ENCODE measurements at regions not wholly inside any gene's neighbourhood (a gene's known extent, or its start where the extent isn't known, plus 50 kb on each side); places are given as distances from the start of the nearest gene placed in this dataset.

GRCh38 chr6:81861281-81861680 is 108.8 kb upstream of the TENT5A start:
- DNase-seq (ENCODE audit: low spot score), result no peak

GRCh38 chr6:81859884-81860283 is 107.4 kb upstream of the TENT5A start:
- DNase-seq (ENCODE audit: low spot score), result no peak

GRCh38 chr6:81857812-81858211 is 105.3 kb upstream of the TENT5A start:
- DNase-seq (ENCODE audit: low spot score), result no peak

DNA sequence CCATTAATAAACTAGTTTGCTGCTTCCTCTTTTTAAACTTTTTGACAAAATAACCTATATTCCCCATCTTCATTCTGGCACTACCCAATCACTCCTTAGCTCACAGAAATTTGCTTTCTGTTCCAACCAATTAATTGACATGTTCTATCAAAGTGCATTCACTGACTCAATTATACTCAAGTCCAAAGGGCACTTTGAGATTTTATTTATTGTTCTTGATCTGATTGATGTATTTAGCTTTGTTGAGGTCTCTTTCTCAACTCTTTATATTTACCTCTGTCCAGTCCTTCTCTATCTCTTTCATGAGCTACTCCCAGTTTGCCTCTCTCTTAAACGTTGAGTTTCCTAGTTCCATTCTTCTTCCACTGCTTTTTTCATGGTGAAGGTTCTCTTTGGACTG is 104.4 kb upstream of the TENT5A start:
- no peak for DNase-seq (ENCODE audit: low spot score)

DNA sequence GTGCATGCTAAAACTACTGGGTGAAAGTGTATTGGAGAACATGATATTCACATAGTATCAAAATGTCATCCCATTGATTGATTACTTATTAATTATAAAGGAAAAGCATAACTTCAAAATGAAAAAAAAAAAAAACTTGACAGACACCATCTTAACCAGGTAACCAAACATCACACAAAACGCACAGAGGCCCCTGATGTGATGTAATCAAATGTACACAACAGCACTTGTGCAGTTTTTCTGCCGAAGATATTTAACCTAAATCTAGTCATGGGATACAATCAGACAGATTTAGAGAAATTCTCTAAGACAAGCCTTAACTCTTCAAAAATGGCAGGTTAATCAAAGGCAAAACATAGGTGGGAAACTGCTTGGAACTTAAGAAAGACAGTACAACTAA is 102.0 kb upstream of the TENT5A start:
- DNase-seq (ENCODE audit: low spot score), result no peak

DNA sequence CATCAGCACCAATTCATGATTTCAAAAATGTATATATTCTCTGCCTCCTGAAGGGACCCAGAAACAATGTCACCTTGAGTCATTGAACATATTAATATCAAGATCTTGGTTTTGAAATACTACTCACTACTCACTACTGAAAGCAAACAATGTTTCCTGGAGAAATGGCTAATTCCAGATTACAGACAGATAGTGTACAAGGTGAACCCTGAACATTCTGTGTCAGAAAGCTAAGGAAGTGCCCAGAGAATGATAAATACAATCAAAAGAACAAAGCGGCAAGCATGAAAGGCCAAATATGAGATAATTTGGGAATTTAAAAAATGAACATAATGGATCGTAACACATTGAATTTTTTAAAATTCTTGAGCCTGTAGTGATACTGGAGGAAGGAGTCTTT is 101.5 kb upstream of the TENT5A start:
- DNase-seq (ENCODE audit: low spot score), result no peak

DNA sequence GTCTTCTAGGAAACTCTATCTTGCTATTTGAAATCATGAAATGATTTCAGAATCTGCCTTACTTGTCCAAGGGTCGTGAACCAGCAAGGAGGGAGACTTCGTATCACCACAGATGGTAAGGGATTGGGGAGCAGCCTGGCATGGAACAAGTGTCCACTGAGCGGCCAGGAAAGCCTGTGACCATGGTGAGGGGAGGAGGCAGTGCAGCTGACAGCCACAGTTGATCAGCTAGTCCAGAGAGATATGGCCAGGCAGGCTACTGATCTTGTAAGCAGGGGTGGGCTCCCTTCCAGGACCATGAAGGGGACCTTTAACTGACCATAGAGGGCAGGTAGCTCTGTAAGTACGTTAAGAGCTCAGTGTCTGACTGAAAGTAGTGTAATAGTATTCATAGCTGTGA is 96.8 kb upstream of the TENT5A start:
- no peak for DNase-seq (ENCODE audit: low spot score)

GRCh38 chr6:81847866-81848265 is 95.4 kb upstream of the TENT5A start:
- no peak for DNase-seq (ENCODE audit: low spot score)

- DNase-seq (ENCODE audit: low spot score), result no peak
Measured at GRCh38 chr6:81844686-81845085, 92.2 kb upstream of the TENT5A start.

DNA sequence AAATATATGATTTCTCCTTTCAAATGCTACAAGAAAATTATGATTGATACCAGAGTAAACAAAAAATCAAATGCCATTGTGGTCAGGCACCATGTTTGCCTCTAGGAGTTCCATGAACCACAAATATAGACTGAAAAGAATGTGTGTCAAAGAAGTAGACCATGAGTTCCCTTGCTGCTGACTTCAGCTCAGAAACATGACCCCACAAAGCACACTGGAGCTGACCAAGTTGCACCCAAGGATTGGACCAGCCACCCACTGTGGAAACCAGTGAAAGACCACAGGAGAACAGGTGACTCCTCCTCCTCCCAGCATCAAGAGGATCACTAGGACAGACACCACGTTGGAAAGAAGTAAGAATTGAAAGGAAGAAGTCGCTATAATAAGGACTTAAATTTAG is 90.8 kb upstream of the TENT5A start:
- no peak for DNase-seq (ENCODE audit: low spot score)

DNA sequence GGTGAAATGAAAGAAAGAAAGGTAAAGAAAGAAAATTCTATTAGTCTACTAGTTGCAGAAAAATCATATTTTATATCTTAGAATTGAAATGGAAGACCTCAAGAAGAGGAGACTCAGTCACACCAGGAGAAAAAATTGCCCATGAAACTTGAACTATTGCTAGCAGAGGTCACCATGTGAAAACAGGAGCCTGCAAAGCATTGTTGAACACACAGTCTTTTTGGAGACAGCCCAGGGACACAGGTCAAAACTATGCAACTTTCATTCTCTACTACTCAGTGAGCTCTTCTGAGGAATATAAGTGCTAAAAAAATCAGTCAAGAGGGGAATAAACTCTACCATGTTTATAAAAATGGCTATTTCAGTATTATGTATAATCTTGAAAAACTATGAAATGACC is 89.8 kb upstream of the TENT5A start:
- no peak for DNase-seq (ENCODE audit: low spot score)

DNA sequence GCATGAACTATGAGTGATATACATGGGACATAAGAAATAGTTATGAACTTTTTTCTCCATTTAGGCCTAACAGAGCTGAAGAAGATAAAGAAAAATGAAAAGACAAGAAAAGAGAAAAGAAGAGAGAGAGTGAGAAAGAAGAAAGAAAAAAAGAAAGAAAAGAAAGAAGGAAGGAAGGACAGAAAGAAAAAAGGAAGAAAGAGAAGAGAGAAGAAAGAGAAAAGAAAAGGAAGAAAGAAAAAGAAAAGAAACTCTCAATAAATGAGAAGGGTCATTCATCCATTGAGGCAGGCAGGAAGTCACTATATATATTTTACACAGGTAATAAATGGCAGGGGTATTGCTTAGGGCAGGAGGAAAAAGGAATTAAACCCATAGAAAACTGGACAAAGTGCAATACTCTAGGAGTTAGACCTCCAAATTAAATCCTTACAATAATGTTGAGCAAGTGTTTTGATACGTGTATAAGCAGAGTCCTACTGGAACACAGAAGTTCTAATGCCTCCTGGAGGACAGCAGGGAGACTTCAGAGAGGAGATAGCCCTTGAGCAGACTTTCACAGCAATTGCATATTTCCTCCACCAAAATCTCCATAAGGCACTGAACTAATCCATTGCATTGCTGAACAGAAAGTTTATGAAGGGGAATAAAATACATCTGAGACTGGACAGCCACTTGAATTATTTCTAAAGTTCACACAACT is 86.4 kb upstream of the TENT5A start:
- no peak for DNase-seq (ENCODE audit: low spot score)

- no peak for DNase-seq (ENCODE audit: low spot score)
Measured at GRCh38 chr6:81838031-81838430, 85.5 kb upstream of the TENT5A start.

- no peak for DNase-seq (ENCODE audit: low spot score)
Measured at GRCh38 chr6:81834141-81834681, 81.7 kb upstream of the TENT5A start.

DNA sequence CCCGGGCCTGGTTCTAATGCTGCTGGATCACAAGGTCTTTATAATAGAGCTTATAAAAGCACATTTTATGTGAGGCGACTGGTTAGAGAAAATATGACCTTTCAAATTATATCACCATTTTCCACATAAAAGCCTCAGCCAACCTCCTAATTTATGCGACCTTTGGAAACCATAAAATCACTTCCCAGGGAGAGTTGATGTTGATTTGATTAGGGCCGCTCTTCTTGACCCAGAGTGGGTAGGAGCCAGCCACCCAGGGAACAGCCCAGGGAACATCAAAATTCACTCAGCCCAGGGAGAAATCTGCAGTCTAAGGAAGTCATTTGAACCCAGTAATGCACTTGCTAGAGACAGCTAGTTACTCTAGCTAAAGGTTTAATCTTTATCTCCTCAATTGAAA is 79.8 kb upstream of the TENT5A start:
- no peak for DNase-seq (ENCODE audit: low spot score)

DNA sequence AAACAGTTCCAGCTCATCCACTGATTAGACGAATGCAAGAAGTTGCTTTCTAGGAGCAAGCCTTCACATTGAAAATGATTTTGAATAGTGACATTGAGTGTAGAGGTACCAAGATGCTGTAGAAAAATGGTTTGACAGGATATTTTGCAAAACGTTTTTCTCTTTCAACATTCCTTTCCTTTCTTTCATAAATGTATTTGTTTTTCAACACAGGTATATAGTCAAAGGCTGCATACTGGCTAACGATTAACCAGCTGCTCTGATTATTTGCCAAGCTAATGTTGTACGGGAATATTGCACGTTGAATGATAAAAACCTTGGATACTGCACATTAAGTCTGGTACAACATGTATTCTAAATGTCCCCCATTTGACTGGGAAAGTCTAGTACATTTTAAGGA is 78.8 kb upstream of the TENT5A start:
- no peak for DNase-seq (ENCODE audit: low spot score)

- DNase-seq (ENCODE audit: low spot score), result no peak
Measured at GRCh38 chr6:81826784-81827183, 74.3 kb upstream of the TENT5A start.

- DNase-seq (ENCODE audit: low spot score), result no peak
Measured at GRCh38 chr6:81822568-81822967, 70.1 kb upstream of the TENT5A start.

- DNase-seq (ENCODE audit: low spot score), result no peak
Measured at GRCh38 chr6:81821449-81821848, 69.0 kb upstream of the TENT5A start.

- no peak for DNase-seq (ENCODE audit: low spot score)
Measured at GRCh38 chr6:81820980-81821379, 68.5 kb upstream of the TENT5A start.

- no peak for DNase-seq (ENCODE audit: low spot score)
Measured at GRCh38 chr6:81820422-81820821, 67.9 kb upstream of the TENT5A start.

- no peak for DNase-seq (ENCODE audit: low spot score)
Measured at GRCh38 chr6:81819767-81820166, 67.3 kb upstream of the TENT5A start.

DNA sequence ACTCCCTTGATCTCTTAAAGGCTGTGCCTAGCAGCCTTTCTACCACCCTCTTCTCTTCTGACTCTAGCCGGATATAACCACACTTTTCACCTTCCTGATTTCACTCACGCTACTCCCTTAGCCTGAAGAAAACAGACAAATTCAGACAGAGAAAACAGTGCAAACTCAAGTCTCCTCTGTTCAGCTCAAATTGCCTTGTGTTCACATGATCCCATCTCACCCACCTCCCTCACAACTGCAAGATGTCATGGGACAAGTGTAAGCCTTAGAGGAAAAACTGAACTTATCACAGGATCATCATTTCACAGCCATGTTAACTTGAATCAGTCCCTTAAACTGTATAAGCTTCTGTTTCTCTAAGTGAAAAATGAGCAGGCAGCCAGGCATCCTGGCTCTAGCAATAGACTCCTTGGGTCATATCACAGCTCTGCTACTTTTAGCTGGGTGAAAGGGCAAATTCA is 66.5 kb upstream of the TENT5A start:
- no peak for DNase-seq (ENCODE audit: low spot score)

- DNase-seq (ENCODE audit: low spot score), result no peak
Measured at GRCh38 chr6:81816380-81816779, 63.9 kb upstream of the TENT5A start.
